ENCODE measurements at regions not wholly inside any gene's neighbourhood (a gene's known extent, or its start where the extent isn't known, plus 50 kb on each side); places are given as distances from the start of the nearest gene placed in this dataset.

- TF ChIP-seq CTCF (IDR thresholded peaks at IDR 0.05) (no peak), POLR2A (IDR thresholded peaks at IDR 0.05) (no peak)
- WGBS, 2 donors = 92 to 96% methylated on average over 1 of the region's 1 CpG
- DNase-seq = no peak
- Histone ChIP-seq H3K4me1 (no peaks in the 10 kb centered on the region), H3K9me3 (no peaks in the 10 kb centered on the region), H3K36me3 (no peaks in the 10 kb centered on the region), H3K4me3 (replicated peaks in 1 of 3) (no peak overlapping the region), H3K27me3 (no peaks in the 10 kb centered on the region), H3K27ac (no peak overlapping the region)
- intact Hi-C loops (cut with DNase I) = no loop called here
Observed at GRCh38 chr12:78753058-78753457, 111.5 kb upstream of the SYT1 start.

- Histone ChIP-seq H3K27me3 (no peaks in the 10 kb centered on the region), H3K4me3 (replicated peaks in 1 of 3) (no peak overlapping the region), H3K27ac (no peak overlapping the region), H3K9me3 (no peaks in the 10 kb centered on the region), H3K4me1 (no peaks in the 10 kb centered on the region), H3K36me3 (no peaks in the 10 kb centered on the region)
- no peak for DNase-seq
- intact Hi-C loops (cut with DNase I) = no loop called here
- TF ChIP-seq CTCF (IDR thresholded peaks at IDR 0.05) (no peak), POLR2A (IDR thresholded peaks at IDR 0.05) (no peak)
- WGBS, 2 donors = 77 to 79% methylated on average over 2 of the region's 2 CpGs
Observed at GRCh38 chr12:78756936-78757335, 107.6 kb upstream of the SYT1 start.

GRCh38 chr12:78759367-78759766 is 105.2 kb upstream of the SYT1 start:
- no peaks in the 10 kb centered on the region for H3K27me3 ChIP-seq
- 63 to 64% methylated on average over 4 of the region's 4 CpGs for WGBS, 2 donors
- H3K36me3 ChIP-seq = no peaks in the 10 kb centered on the region
- TF ChIP-seq POLR2A (IDR thresholded peaks at IDR 0.05) (no peak), CTCF (IDR thresholded peaks at IDR 0.05) (no peak)
- intact Hi-C loops (cut with DNase I) = no loop called here
- DNase-seq = no peak
- H3K9me3 ChIP-seq = no peaks in the 10 kb centered on the region
- no peak overlapping the region for H3K27ac ChIP-seq
- H3K4me3 ChIP-seq (replicated peaks in 1 of 3) = no peak overlapping the region
- H3K4me1 ChIP-seq = no peaks in the 10 kb centered on the region

GRCh38 chr12:78760906-78761305 is 103.7 kb upstream of the SYT1 start:
- no peaks in the 10 kb centered on the region for H3K36me3 ChIP-seq
- WGBS, 2 donors = 91 to 93% methylated on average over 5 of the region's 5 CpGs
- no peaks in the 10 kb centered on the region for H3K4me1 ChIP-seq
- DNase-seq = no peak
- H3K27ac ChIP-seq = no peak overlapping the region
- intact Hi-C loops (cut with DNase I) = no loop called here
- H3K27me3 ChIP-seq = no peaks in the 10 kb centered on the region
- H3K4me3 ChIP-seq (replicated peaks in 1 of 3) = no peak overlapping the region
- no peaks in the 10 kb centered on the region for H3K9me3 ChIP-seq
- TF ChIP-seq POLR2A (IDR thresholded peaks at IDR 0.05) = no peak
- TF ChIP-seq CTCF (IDR thresholded peaks at IDR 0.05) = no peak

- no peaks in the 10 kb centered on the region for H3K4me1 ChIP-seq
- WGBS, 2 donors = 81 to 87% methylated on average over 2 of the region's 2 CpGs
- no peaks in the 10 kb centered on the region for H3K9me3 ChIP-seq
- intact Hi-C loops (cut with DNase I) = no loop called here
- no peak for TF ChIP-seq CTCF (IDR thresholded peaks at IDR 0.05)
- no peak for TF ChIP-seq POLR2A (IDR thresholded peaks at IDR 0.05)
- DNase-seq = no peak
- no peak overlapping the region for H3K27ac ChIP-seq
- no peaks in the 10 kb centered on the region for H3K27me3 ChIP-seq
- no peak overlapping the region for H3K4me3 ChIP-seq (replicated peaks in 1 of 3)
- H3K36me3 ChIP-seq = no peaks in the 10 kb centered on the region
Observed at GRCh38 chr12:78764913-78765312, 99.7 kb upstream of the SYT1 start.

Measured in thyroid gland (tissue), 4 donors.